Epithelial cell of proximal tubule (primary cell): ENCODE measurements at regions not wholly inside any gene's neighbourhood (a gene's known extent, or its start where the extent isn't known, plus 50 kb on each side); places are given as distances from the start of the nearest gene placed in this dataset.
"Not testable (repeated sequence)": the region's sequence is repeated elsewhere in the genome, so short reads cannot be mapped to it uniquely, and the experiment has no call there.

Source experiments
- DNase-seq: peaks from one replicate; pipeline ENCODE4 v3.0.0-alpha.2; 2011; ENCODE audit warnings: low read depth
- H3K4me3 ChIP-seq: 2 replicates; pipeline ENCODE4 v1.5.1; 2011; ENCODE audit warnings: low read depth, mild to moderate bottlenecking, low read length
- TF ChIP-seq, protein P1 (sequence below): conservative IDR thresholded peaks from 2 replicates; pipeline ENCODE4 v1.5.1; 2012; ENCODE audit warnings: low read depth, mild to moderate bottlenecking, low read length

DNA sequence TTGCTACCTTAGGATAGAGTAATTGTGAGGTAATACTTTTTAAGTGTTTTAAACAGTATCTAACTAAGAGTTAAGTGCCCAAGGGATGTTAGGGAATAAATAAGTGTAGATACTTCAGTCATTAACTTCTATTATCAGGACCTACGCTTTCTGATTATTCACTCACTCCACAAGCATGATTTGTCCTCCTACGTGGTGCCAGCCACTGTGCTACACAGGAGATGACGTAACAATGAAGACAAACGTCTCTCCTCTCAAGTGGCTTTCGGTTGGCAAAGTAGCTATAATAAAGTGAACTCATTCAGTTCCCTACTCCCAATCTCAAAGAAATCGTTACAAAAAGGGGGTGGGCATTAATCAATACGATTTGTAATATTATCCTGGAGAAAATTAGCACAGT lies 100.9 kb upstream of the SETBP1 start:
- H3K4me3 ChIP-seq: no peak overlapping the region
- DNase-seq: no peak
- TF ChIP-seq, protein P1, sequence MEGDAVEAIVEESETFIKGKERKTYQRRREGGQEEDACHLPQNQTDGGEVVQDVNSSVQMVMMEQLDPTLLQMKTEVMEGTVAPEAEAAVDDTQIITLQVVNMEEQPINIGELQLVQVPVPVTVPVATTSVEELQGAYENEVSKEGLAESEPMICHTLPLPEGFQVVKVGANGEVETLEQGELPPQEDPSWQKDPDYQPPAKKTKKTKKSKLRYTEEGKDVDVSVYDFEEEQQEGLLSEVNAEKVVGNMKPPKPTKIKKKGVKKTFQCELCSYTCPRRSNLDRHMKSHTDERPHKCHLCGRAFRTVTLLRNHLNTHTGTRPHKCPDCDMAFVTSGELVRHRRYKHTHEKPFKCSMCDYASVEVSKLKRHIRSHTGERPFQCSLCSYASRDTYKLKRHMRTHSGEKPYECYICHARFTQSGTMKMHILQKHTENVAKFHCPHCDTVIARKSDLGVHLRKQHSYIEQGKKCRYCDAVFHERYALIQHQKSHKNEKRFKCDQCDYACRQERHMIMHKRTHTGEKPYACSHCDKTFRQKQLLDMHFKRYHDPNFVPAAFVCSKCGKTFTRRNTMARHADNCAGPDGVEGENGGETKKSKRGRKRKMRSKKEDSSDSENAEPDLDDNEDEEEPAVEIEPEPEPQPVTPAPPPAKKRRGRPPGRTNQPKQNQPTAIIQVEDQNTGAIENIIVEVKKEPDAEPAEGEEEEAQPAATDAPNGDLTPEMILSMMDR: no peak

GRCh38 chr18:44580159-44580558 lies 100.5 kb upstream of the SETBP1 start:
- TF ChIP-seq, protein P1: no peak
- H3K4me3 ChIP-seq: no peak overlapping the region

DNA sequence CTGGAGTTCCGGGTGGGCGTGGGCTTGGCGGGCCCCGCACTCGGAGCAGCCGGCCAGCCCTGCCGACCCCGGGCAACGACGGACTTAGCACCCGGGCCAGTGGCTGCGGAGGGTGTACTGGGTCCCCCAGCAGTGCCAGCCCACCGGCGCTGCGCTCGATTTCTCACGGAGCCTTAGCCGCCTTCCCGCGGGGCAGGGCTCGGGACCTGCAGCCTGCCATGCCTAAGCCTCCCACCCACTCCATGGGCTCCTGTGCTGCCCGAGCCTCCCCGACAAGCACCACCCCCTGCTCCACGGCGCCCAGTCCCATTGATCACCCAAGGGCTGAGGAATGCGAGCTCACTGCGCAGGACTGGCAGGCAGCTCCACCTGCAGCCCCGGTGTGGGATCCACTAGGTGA lies 99.9 kb upstream of the SETBP1 start:
- DNase-seq, H3K4me3 ChIP-seq: not testable (repeated sequence)

More at GRCh38 chr18:44580159-44580558, 100.5 kb upstream of the SETBP1 start:
- DNase-seq: no peak

DNA sequence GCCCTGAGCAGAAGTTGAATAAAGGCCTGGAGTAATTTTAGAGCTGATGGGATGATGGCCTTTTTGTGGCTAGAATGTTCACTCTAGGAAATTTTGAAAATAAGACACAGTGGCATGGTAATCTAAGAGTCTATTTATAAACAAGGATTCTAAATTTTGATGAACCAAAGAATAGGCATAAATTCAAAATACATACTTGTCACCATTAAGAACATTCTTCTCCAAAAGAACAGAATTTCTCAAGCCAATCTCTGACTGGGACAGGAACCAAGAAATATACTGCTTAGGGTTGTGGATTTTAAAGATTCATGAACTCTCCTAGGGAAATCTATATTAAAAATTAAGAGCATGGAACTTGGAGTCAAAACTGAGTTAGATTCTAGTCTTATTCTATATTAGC lies 98.2 kb upstream of the SETBP1 start:
- no peak for DNase-seq
- TF ChIP-seq, protein P1: no peak
- no peak overlapping the region for H3K4me3 ChIP-seq

DNA sequence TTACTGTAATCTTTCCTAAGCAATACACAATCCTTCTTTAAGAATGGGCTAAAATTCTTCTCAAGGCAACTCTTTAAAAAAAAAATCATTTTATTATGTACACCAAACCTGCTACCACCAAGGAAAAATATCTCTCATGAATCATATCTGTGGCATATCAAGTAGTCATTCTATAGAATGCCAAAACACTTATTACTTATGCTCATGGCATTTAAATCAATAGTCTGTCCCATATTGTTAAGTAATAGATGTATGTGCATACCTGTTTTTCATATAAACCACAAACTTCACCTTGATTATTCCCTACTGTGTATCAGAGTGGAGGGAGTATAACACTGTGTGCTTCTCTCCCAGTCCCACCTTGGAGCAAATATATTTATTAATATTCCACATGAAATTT lies 95.8 kb upstream of the SETBP1 start:
- TF ChIP-seq, protein P1: no peak
- no peak overlapping the region for H3K4me3 ChIP-seq
- DNase-seq: no peak

GRCh38 chr18:44586782-44587524 lies 93.7 kb upstream of the SETBP1 start:
- TF ChIP-seq, protein P1: no peak
- no peak overlapping the region for H3K4me3 ChIP-seq
- DNase-seq: no peak

DNA sequence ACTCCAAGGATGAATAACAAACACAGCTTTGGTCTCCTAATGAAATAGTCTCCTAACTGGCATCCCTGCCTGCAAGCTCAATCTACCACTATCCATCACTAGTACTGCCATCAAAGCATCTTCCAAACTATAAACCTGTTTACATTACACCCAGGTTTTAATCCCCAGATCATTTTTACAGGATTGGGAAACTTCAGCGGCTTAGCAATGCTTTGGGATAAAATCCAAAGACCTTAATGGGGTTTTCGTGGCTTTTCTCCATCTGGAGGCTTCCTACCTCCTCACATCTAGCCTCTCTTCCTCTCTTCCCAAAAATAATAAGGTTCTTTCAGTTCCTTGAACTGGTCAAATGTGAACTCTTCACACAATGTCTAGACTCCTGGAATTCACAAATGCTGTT lies 92.2 kb upstream of the SETBP1 start:
- no peak overlapping the region for H3K4me3 ChIP-seq
- DNase-seq: no peak
- TF ChIP-seq, protein P1: no peak
